ENCODE measurements at regions not wholly inside any gene's neighbourhood (a gene's known extent, or its start where the extent isn't known, plus 50 kb on each side); places are given as distances from the start of the nearest gene placed in this dataset.
"Not testable (repeated sequence)": the region's sequence is repeated elsewhere in the genome, so short reads cannot be mapped to it uniquely, and the experiment has no call there.

GRCh38 chr20:41702647-41703046, 84.5 kb upstream of the CHD6 start:
- peaks cover 0 to 2% of the 10 kb centered on the region in 2 donors for H3K4me1 Mint-ChIP-seq (ENCODE audit: low read depth in 2 of 2)

GRCh38 chr20:41701588-41702348, 83.6 kb upstream of the CHD6 start:
- no peak for DNase-seq
- no peak overlapping the region for H3K4me3 Mint-ChIP-seq
- ATAC-seq (replicated peaks): no peak
- H3K9me3 Mint-ChIP-seq: no peaks in the 10 kb centered on the region
- H3K27ac Mint-ChIP-seq: no peak overlapping the region
- peaks cover 0 to 3% of the 10 kb centered on the region in 2 donors for H3K4me1 Mint-ChIP-seq (ENCODE audit: low read depth in 2 of 2)
- H3K36me3 Mint-ChIP-seq (ENCODE audit: insufficient read depth): peaks cover 3% of the 10 kb centered on the region
- peaks cover 5 to 23% of the 10 kb centered on the region in 2 donors for H3K27me3 Mint-ChIP-seq

More at GRCh38 chr20:41702647-41703046, 84.5 kb upstream of the CHD6 start:
- no peaks in the 10 kb centered on the region for H3K9me3 Mint-ChIP-seq
- H3K27me3 Mint-ChIP-seq: peaks cover 3 to 19% of the 10 kb centered on the region in 2 donors
- no peak overlapping the region for H3K27ac Mint-ChIP-seq
- H3K4me3 Mint-ChIP-seq: no peak overlapping the region
- H3K36me3 Mint-ChIP-seq (ENCODE audit: insufficient read depth): peaks cover 3% of the 10 kb centered on the region
- no peak for ATAC-seq (replicated peaks)
- DNase-seq: no peak

GRCh38 chr20:41699673-41700072, 81.5 kb upstream of the CHD6 start:
- H3K9me3 Mint-ChIP-seq; ATAC-seq (replicated peaks); H3K4me1 Mint-ChIP-seq (ENCODE audit: low read depth in 2 of 2); H3K36me3 Mint-ChIP-seq (ENCODE audit: insufficient read depth); H3K27ac Mint-ChIP-seq; H3K4me3 Mint-ChIP-seq; DNase-seq: not testable (repeated sequence)
- peaks cover 5 to 20% of the 10 kb centered on the region in 2 donors for H3K27me3 Mint-ChIP-seq

GRCh38 chr20:41697861-41698559, 79.8 kb upstream of the CHD6 start:
- Mint-ChIP-seq H3K4me1 (ENCODE audit: low read depth in 2 of 2) (peaks cover 7 to 9% of the 10 kb centered on the region in 2 donors), H3K36me3 (ENCODE audit: insufficient read depth) (peaks cover 3% of the 10 kb centered on the region), H3K4me3 (no peak overlapping the region), H3K27me3 (peaks cover 5 to 9% of the 10 kb centered on the region in 2 donors), H3K27ac (no peak overlapping the region), H3K9me3 (peaks cover 0 to 4% of the 10 kb centered on the region in 2 donors)
- ATAC-seq (replicated peaks): no peak
- peak in 2 of 3 experiments; percentile 9 to 30 for DNase-seq

- peaks cover 7 to 13% of the 10 kb centered on the region in 2 donors for H3K4me1 Mint-ChIP-seq (ENCODE audit: low read depth in 2 of 2)
- peaks cover 0 to 4% of the 10 kb centered on the region in 2 donors for H3K9me3 Mint-ChIP-seq
- no peak overlapping the region for H3K27ac Mint-ChIP-seq
- no peak for DNase-seq
- ATAC-seq (replicated peaks): no peak
- peaks cover 5 to 9% of the 10 kb centered on the region in 2 donors for H3K27me3 Mint-ChIP-seq
- H3K36me3 Mint-ChIP-seq (ENCODE audit: insufficient read depth): peaks cover 3% of the 10 kb centered on the region
- no peak overlapping the region for H3K4me3 Mint-ChIP-seq
Observed at GRCh38 chr20:41696428-41696827, 78.3 kb upstream of the CHD6 start.

- ATAC-seq (replicated peaks) (no peak), DNase-seq (no peak)
- H3K9me3 Mint-ChIP-seq: peaks cover 0 to 4% of the 10 kb centered on the region in 2 donors
- H3K27me3 Mint-ChIP-seq: peaks cover 5 to 13% of the 10 kb centered on the region in 2 donors
- peak overlapping the region in 1 of 2 donors; percentile 86 for H3K27ac Mint-ChIP-seq
- H3K4me3 Mint-ChIP-seq: no peak overlapping the region
- H3K36me3 Mint-ChIP-seq (ENCODE audit: insufficient read depth): no peaks in the 10 kb centered on the region
- H3K4me1 Mint-ChIP-seq (ENCODE audit: low read depth in 2 of 2): peaks cover 7 to 13% of the 10 kb centered on the region in 2 donors
Observed at GRCh38 chr20:41694796-41695195, 76.6 kb upstream of the CHD6 start.

GRCh38 chr20:41693136-41693979, 75.2 kb upstream of the CHD6 start:
- ATAC-seq (replicated peaks) (peak; percentile 86), DNase-seq (peak; percentile 74 to 79 (median 78))
- Mint-ChIP-seq H3K27ac (peak overlapping the region; percentile 86 to 94), H3K9me3 (peaks cover 0 to 4% of the 10 kb centered on the region in 2 donors), H3K4me1 (ENCODE audit: low read depth in 2 of 2) (peaks cover 7 to 13% of the 10 kb centered on the region in 2 donors), H3K36me3 (ENCODE audit: insufficient read depth) (no peaks in the 10 kb centered on the region), H3K27me3 (peaks cover 15 to 24% of the 10 kb centered on the region in 2 donors), H3K4me3 (peak overlapping the region; percentile 89 to 92)

GRCh38 chr20:41692479-41693135, 74.4 kb upstream of the CHD6 start:
- Mint-ChIP-seq H3K27me3 (peaks cover 19 to 27% of the 10 kb centered on the region in 2 donors), H3K36me3 (ENCODE audit: insufficient read depth) (no peaks in the 10 kb centered on the region), H3K4me1 (ENCODE audit: low read depth in 2 of 2) (peaks cover 7 to 12% of the 10 kb centered on the region in 2 donors), H3K27ac (peak overlapping the region; percentile 86 to 94), H3K9me3 (peaks cover 0 to 4% of the 10 kb centered on the region in 2 donors), H3K4me3 (peak overlapping the region; percentile 89 to 92)
- ATAC-seq (replicated peaks): peak; percentile 64
- peak in 2 of 3 experiments; percentile 59 for DNase-seq

- DNase-seq: no peak
- peaks cover 7 to 11% of the 10 kb centered on the region in 2 donors for H3K4me1 Mint-ChIP-seq (ENCODE audit: low read depth in 2 of 2)
- no peak overlapping the region for H3K27ac Mint-ChIP-seq
- no peak for ATAC-seq (replicated peaks)
- peaks cover 28 to 35% of the 10 kb centered on the region in 2 donors for H3K27me3 Mint-ChIP-seq
- H3K9me3 Mint-ChIP-seq: peaks cover 0 to 5% of the 10 kb centered on the region in 2 donors
- H3K36me3 Mint-ChIP-seq (ENCODE audit: insufficient read depth): no peaks in the 10 kb centered on the region
- no peak overlapping the region for H3K4me3 Mint-ChIP-seq
Observed at GRCh38 chr20:41691443-41691842, 73.3 kb upstream of the CHD6 start.

GRCh38 chr20:41690702-41691101, 72.5 kb upstream of the CHD6 start:
- H3K4me3 Mint-ChIP-seq: no peak overlapping the region
- peaks cover 35 to 42% of the 10 kb centered on the region in 2 donors for H3K27me3 Mint-ChIP-seq
- H3K27ac Mint-ChIP-seq: no peak overlapping the region
- ATAC-seq (replicated peaks) (no peak), DNase-seq (no peak)
- H3K4me1 Mint-ChIP-seq (ENCODE audit: low read depth in 2 of 2): peaks cover 7 to 11% of the 10 kb centered on the region in 2 donors
- peaks cover 0 to 5% of the 10 kb centered on the region in 2 donors for H3K9me3 Mint-ChIP-seq
- no peaks in the 10 kb centered on the region for H3K36me3 Mint-ChIP-seq (ENCODE audit: insufficient read depth)

GRCh38 chr20:41686961-41687360, 68.8 kb upstream of the CHD6 start:
- DNase-seq: no peak
- H3K4me1 Mint-ChIP-seq (ENCODE audit: low read depth in 2 of 2): no peaks in the 10 kb centered on the region
- H3K36me3 Mint-ChIP-seq (ENCODE audit: insufficient read depth): no peaks in the 10 kb centered on the region
- H3K27me3 Mint-ChIP-seq: peaks cover 48 to 55% of the 10 kb centered on the region in 2 donors
- no peak overlapping the region for H3K4me3 Mint-ChIP-seq
- no peak for ATAC-seq (replicated peaks)
- H3K27ac Mint-ChIP-seq: no peak overlapping the region
- peaks cover 0 to 1% of the 10 kb centered on the region in 2 donors for H3K9me3 Mint-ChIP-seq

GRCh38 chr20:41685145-41685544, 67.0 kb upstream of the CHD6 start:
- not testable (repeated sequence) for H3K4me1 Mint-ChIP-seq (ENCODE audit: low read depth in 2 of 2); H3K27ac Mint-ChIP-seq; ATAC-seq (replicated peaks); DNase-seq; H3K9me3 Mint-ChIP-seq; H3K36me3 Mint-ChIP-seq (ENCODE audit: insufficient read depth); H3K4me3 Mint-ChIP-seq
- H3K27me3 Mint-ChIP-seq: peaks cover 48 to 55% of the 10 kb centered on the region in 2 donors
